ENCODE measurements at regions not wholly inside any gene's neighbourhood (a gene's known extent, or its start where the extent isn't known, plus 50 kb on each side); places are given as distances from the start of the nearest gene placed in this dataset.
A peak's percentile ranks its signal among the peaks of the same experiment; 100 is the strongest.

GRCh38 chr3:41116851-41117250 lies 82.5 kb upstream of the CTNNB1 start:
- DNase-seq: no peak

GRCh38 chr3:41117398-41117870 lies 81.9 kb upstream of the CTNNB1 start:
- peak; percentile 100 for DNase-seq

GRCh38 chr3:41118461-41119390 lies 80.6 kb upstream of the CTNNB1 start:
- DNase-seq: no peak

- peak; percentile 27 for DNase-seq
Observed at GRCh38 chr3:41120460-41120859, 78.8 kb upstream of the CTNNB1 start.

- no peak for DNase-seq
Observed at GRCh38 chr3:41125258-41125657, 74.0 kb upstream of the CTNNB1 start.

- no peak for DNase-seq
Observed at GRCh38 chr3:41126472-41126871, 72.8 kb upstream of the CTNNB1 start.

GRCh38 chr3:41126961-41127360 lies 72.3 kb upstream of the CTNNB1 start:
- no peak for DNase-seq

- DNase-seq: no peak
Observed at GRCh38 chr3:41127414-41127813, 71.9 kb upstream of the CTNNB1 start.

- no peak for DNase-seq
Observed at GRCh38 chr3:41129731-41130130, 69.6 kb upstream of the CTNNB1 start.

GRCh38 chr3:41131224-41131623 lies 68.1 kb upstream of the CTNNB1 start:
- no peak for DNase-seq

GRCh38 chr3:41137686-41138111 lies 61.6 kb upstream of the CTNNB1 start:
- DNase-seq: peak; percentile 90

- DNase-seq: peak; percentile 40
Observed at GRCh38 chr3:41138146-41138545, 61.2 kb upstream of the CTNNB1 start.

- no peak for DNase-seq
Observed at GRCh38 chr3:41138601-41139000, 60.7 kb upstream of the CTNNB1 start.

GRCh38 chr3:41140242-41140641 lies 59.1 kb upstream of the CTNNB1 start:
- DNase-seq: no peak

GRCh38 chr3:41141433-41142167 lies 57.7 kb upstream of the CTNNB1 start:
- no peak for DNase-seq

GRCh38 chr3:41143421-41144031 lies 55.8 kb upstream of the CTNNB1 start:
- no peak for DNase-seq

GRCh38 chr3:41144631-41145030 lies 54.7 kb upstream of the CTNNB1 start:
- no peak for DNase-seq

- no peak for DNase-seq
Observed at GRCh38 chr3:41148478-41148877, 50.8 kb upstream of the CTNNB1 start.

GRCh38 chr3:41148901-41149300 lies 50.4 kb upstream of the CTNNB1 start:
- no peak for DNase-seq
